HG03064 (cell line): ENCODE measurements at regions not wholly inside any gene's neighbourhood (a gene's known extent, or its start where the extent isn't known, plus 50 kb on each side); places are given as distances from the start of the nearest gene placed in this dataset.

ENCODE experiments used
- ATAC-seq: cut with Tn5 transposase; IDR thresholded peaks from one replicate; pipeline ENCODE4 v1.9.1; 2021; ENCODE audit warnings: low read depth; ENCODE audit not compliant: unreplicated experiment

DNA sequence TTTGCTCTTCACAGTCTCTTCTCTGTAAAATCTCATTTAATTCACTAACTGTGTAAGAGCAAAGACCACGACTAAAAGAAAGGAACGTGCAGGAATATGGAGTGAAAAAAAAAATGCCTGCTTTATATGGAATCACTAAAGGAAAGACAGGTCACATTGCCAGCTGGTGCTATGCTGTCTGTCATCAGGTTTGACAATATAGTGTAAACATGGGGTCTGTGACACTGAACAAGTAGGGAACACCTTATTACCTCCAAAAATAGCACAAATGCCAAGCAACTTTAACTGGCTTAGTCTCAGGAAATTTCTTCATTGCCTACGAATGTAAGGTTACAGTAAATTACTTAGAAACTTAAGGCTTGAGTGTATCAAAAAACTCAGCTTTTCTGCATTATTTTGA, 364.5 kb upstream of the LINC00305 start:
- no peak for ATAC-seq

- ATAC-seq = no peak
Observed at GRCh38 chr18:64490207-64490606, 341.3 kb upstream of the LINC00305 start.

- ATAC-seq = no peak
Observed at GRCh38 chr18:64488698-64489097, 339.8 kb upstream of the LINC00305 start.

GRCh38 chr18:64474773-64475172, 325.9 kb upstream of the LINC00305 start:
- no peak for ATAC-seq

DNA sequence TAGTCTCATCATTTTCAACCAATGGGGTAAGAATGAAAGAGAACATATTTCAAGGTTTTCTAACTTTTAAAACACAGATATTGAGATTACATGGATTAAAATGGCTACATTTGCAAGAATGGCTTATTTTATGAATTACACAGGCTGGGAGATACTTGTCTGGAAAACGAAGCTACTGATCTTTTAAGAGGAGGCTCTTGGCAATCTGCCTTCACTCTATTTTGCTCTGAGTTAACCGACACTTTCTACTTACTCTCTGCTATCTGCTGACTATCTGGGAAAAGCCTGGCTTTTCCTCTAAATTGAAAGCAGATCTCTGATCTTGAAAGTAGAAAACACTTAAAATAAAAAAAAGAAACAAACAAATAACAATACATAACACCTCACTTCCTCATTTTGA, 325.4 kb upstream of the LINC00305 start:
- no peak for ATAC-seq

DNA sequence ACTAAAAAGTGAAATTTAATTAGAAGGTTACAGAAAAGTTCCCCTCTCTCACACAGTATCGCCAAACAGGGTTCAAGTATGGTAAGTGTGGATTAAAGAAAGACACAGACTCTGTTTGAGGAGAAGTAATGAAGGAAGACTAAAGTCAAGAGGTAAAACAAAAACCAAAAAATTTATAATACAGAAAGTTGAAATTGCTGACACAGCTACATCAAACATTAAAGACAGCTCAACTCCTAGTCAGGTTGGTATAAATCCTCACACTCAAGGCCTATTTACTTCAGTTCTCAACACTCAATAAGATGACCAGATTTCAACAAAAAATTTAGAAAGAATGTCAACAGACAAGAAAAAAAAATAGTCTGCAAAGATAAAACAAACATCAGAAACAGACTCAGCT, 300.5 kb upstream of the LINC00305 start:
- no peak for ATAC-seq

DNA sequence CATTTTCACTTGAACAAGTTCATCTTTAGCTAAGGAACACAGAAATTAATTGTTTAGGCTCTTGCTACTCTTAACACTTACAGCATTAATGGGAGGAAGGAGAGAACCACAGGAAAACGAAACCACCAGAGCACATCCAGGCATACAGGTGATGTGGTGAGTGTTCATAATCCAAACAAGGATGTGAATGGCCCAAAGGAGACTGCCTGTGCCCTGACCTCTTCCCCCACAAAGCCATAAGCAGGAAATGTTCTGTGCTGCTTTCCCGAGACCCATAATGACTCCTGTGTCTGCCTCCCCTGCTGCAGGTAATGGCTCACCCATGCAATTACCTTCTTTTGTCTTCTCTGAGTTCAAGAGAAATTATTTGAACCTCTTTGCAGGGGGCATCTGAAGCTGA, 295.9 kb upstream of the LINC00305 start:
- no peak for ATAC-seq

DNA sequence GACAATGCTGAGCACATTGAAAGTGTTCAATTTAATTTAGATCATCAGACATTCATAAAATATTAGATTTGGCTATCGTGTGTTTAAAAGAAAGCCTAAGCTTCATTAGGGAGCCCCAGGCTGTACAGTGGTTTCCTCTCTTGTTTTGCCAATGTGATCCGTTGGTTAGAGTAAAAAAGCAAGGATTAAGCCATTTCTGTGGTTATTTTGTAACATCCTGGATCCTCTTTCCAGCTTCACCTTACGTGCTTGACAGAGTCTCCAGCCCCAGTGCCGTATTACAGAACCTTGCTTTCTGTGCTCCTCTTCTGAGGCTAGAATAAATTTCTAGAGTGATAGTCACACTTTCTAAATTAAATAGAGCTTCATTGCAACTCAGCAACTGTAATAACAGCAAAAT, 289.3 kb upstream of the LINC00305 start:
- ATAC-seq = no peak

DNA sequence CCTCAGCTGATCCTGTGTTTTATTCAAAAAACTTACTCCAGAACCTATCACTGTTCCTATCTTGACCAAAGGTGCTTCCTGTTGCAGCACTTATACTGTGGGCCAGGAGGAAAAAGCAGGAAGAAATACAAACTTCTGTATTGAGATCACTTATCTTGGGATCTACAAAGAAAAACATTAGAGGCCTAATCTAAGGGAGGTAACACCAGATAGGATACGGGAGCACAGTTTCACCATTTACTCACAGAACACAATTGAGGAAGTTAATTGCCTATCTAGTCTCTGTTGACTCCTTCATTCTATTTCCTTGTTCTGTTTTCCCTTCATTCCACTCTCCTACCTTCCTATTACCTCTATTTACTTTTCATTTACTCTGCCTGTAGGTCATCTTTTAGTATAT, 287.2 kb upstream of the LINC00305 start:
- no peak for ATAC-seq

- no peak for ATAC-seq
Observed at GRCh38 chr18:64419156-64419555, 270.3 kb upstream of the LINC00305 start.

GRCh38 chr18:64416990-64417389, 268.1 kb upstream of the LINC00305 start:
- ATAC-seq = no peak

DNA sequence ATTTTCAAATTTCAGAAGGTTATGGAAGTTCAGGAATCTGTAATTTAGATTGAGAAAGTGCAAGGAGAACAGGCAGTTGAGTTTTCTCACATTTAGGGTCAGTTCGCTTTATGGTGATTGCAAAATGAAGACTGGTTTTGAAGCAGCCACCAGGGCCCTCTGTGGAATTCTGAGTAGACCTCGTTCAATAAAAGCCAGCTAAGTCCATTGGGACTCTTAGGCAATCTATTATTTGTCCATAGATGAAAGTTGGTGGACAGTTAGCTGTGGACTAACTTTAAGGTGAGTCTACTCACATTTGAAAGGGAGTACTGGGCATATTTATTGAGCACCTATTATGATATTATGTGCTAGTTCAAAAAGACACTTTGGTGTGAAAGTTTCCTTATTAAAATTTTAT, 266.3 kb upstream of the LINC00305 start:
- ATAC-seq = no peak

- no peak for ATAC-seq
Observed at GRCh38 chr18:64410685-64411084, 261.8 kb upstream of the LINC00305 start.

DNA sequence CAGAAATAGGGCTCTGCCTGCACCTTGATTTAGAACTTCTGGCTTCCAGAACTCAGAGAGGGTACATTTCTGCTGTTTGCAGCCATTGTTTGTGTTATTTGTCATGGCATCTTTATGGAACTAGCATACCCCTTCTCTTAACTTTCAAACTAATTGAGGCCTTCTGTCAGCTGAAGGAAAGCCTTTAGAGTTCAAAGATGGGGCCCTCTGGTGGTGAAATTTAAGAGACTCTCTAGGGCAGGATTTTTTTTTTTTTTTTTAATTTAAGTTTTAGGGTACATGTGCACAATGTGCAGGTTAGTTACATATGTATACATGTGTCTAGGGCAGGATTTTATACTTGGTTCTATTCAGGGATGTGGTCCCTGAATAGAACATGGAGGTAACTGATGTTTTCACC, 260.6 kb upstream of the LINC00305 start:
- ATAC-seq = no peak

GRCh38 chr18:64407606-64408005, 258.7 kb upstream of the LINC00305 start:
- no peak for ATAC-seq

- ATAC-seq = no peak
Observed at GRCh38 chr18:64405161-64405560, 256.3 kb upstream of the LINC00305 start.

- no peak for ATAC-seq
Observed at GRCh38 chr18:64403784-64404503, 255.1 kb upstream of the LINC00305 start.

DNA sequence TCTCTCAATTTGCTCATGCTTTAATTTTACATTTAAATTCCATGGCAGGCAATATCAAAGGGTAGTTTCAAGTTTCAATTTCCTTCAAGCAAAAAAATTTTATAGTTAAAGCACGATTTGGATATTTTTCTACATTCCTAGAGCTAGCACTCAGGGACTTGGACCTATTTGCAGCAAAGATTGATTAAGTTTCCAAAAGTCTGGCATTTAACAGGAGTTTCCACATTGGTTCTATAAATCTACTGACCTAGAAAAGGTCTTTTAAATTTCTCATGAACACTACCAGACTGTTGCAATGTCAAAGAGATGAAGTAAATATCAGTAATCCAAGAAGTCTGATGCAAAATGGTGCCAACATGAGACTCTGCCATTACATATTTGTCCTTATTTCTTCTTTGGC, 253.7 kb upstream of the LINC00305 start:
- ATAC-seq = no peak

GRCh38 chr18:64401268-64402060, 252.6 kb upstream of the LINC00305 start:
- no peak for ATAC-seq

- ATAC-seq = no peak
Observed at GRCh38 chr18:64399566-64399965, 250.7 kb upstream of the LINC00305 start.

DNA sequence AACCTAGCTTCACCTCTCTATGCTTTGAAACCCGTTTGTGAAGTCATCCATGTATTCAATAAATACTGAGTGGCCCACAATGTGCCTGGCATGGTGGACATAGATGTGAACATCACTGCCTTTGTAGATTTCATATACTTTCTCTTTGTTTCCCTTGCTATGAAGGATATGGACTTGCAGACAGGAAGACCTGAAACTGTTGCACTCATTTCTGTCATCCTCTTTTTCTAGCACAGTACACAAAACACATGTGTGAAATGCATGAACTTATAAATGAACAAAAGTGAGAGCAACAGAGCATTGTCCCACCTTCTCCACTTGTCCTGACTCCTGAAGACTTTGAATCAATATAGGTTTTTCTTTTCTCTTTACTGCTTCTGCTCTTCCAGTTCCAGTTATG, 249.4 kb upstream of the LINC00305 start:
- ATAC-seq = no peak

- no peak for ATAC-seq
Observed at GRCh38 chr18:64392202-64392601, 243.3 kb upstream of the LINC00305 start.
